PC-3 (cell line): ENCODE measurements at regions not wholly inside any gene's neighbourhood (a gene's known extent, or its start where the extent isn't known, plus 50 kb on each side); places are given as distances from the start of the nearest gene placed in this dataset.

ENCODE experiments used
- ATAC-seq: fragments of 200-7000 bp; cut with Tn5 transposase; 2 replicates; pipeline ENCODE4 v1.9.1; 2020; ENCODE audit warnings: mild to moderate bottlenecking, moderate library complexity
- BruUV-seq: library from RNA; stranded (reverse); fragments of 400-500 nt; replicated peaks from 2 replicates; lab custom pipeline; 2021; lab: Mats Ljungman, UMichigan
- CTCF ChIA-PET: fragments of 300-600 bp; sonication (Branson Sonifier 250); formaldehyde crosslinking; loops from one replicate; lab custom pipeline; 2022; ENCODE audit warnings: antibody characterized with exemption; lab: Charles Lee
- POLR2A ChIA-PET: fragments of 300-600 bp; sonication (Branson Sonifier 250); formaldehyde crosslinking; loops from one replicate; lab custom pipeline; 2022; ENCODE audit warnings: antibody characterized with exemption; ENCODE audit not compliant: unreplicated experiment; lab: Charles Lee
- DNase-seq: peaks from one replicate; pipeline ENCODE4 v3.0.0-alpha.2; 2015
- H2AFZ ChIP-seq: fragments of 300-600 bp; sonication (generic); 2 replicates; pipeline ENCODE4 v1.6.0; 2016; ENCODE audit warnings: antibody characterized with exemption, low read length
- H3F3A ChIP-seq: fragments of 300-600 bp; sonication (generic); one replicate; pipeline ENCODE4 v1.6.0; 2017; ENCODE audit warnings: antibody characterized with exemption, low read length, control low read depth, mild to moderate bottlenecking; ENCODE audit not compliant: unreplicated experiment
- H3K27ac ChIP-seq: fragments of 300-600 bp; sonication (generic); 2 replicates; pipeline ENCODE4 v1.5.1; 2016; ENCODE audit warnings: mild to moderate bottlenecking, low read length
- H3K27me3 ChIP-seq: fragments of 300-600 bp; sonication (generic); 2 replicates; pipeline ENCODE4 v1.6.1; 2016; ENCODE audit warnings: low read length, mixed read lengths
- H3K36me3 ChIP-seq: fragments of 300-600 bp; sonication (generic); 2 replicates; pipeline ENCODE4 v1.6.1; 2016; ENCODE audit warnings: low read depth, mixed run types, low read length, mixed read lengths
- H3K4me1 ChIP-seq: fragments of 300-600 bp; sonication (generic); 2 replicates; pipeline ENCODE4 v1.5.1; 2016; ENCODE audit warnings: low read length; ENCODE audit not compliant: insufficient read depth
- H3K4me2 ChIP-seq: fragments of 300-600 bp; sonication (generic); 2 replicates; pipeline ENCODE4 v1.6.0; 2016; ENCODE audit warnings: low read length
- H3K4me3 ChIP-seq: fragments of 300-600 bp; sonication (generic); 2 replicates; pipeline ENCODE4 v1.5.1; 2016; ENCODE audit warnings: mild to moderate bottlenecking, low read length, mixed read lengths
- H3K79me2 ChIP-seq: fragments of 300-600 bp; sonication (generic); 2 replicates; pipeline ENCODE4 v1.6.1; 2017; ENCODE audit warnings: low read length, mixed read lengths
- H3K9ac ChIP-seq: fragments of 300-600 bp; sonication (generic); 2 replicates; pipeline ENCODE4 v1.6.0; 2016; ENCODE audit warnings: mild to moderate bottlenecking, low read length
- H3K9me2 ChIP-seq: fragments of 300-600 bp; sonication (generic); replicated peaks from 2 replicates; pipeline ENCODE4 v1.6.1; 2016; ENCODE audit warnings: mixed run types, low read length, mixed read lengths
- H3K9me3 ChIP-seq: fragments of 300-600 bp; sonication (generic); 2 replicates; pipeline ENCODE4 v1.6.1; 2016; ENCODE audit warnings: low read length, mixed read lengths
- H4K20me1 ChIP-seq: fragments of 300-600 bp; sonication (generic); 2 replicates; pipeline ENCODE4 v1.6.1; 2016; ENCODE audit warnings: low read length, mixed read lengths
- EZH2 ChIP-seq: fragments of 300-600 bp; sonication (generic); IDR thresholded peaks from one replicate; pipeline ENCODE4 v1.6.1; 2017; ENCODE audit warnings: antibody characterized with exemption, mild to moderate bottlenecking, low read length; ENCODE audit not compliant: unreplicated experiment
- EZH2phosphoT487 ChIP-seq: fragments of 300-600 bp; sonication (generic); IDR thresholded peaks from 2 replicates; pipeline ENCODE4 v1.6.1; 2018; ENCODE audit warnings: mild to moderate bottlenecking, antibody characterized with exemption, low read length, borderline replicate concordance
- intact Hi-C: fragments of 100-400 bp; cut with micrococcal nuclease; formaldehyde crosslinking; loops from 2 replicates; pipeline ENCODE4 v1.9.0; 2023
- TF ChIP-seq, protein P1 (sequence below): fragments of 300-600 bp; sonication (generic); conservative IDR thresholded peaks from 2 replicates; pipeline ENCODE4 v1.5.1; 2017; ENCODE audit warnings: antibody characterized with exemption, low read depth, mild to moderate bottlenecking, low read length

DNA sequence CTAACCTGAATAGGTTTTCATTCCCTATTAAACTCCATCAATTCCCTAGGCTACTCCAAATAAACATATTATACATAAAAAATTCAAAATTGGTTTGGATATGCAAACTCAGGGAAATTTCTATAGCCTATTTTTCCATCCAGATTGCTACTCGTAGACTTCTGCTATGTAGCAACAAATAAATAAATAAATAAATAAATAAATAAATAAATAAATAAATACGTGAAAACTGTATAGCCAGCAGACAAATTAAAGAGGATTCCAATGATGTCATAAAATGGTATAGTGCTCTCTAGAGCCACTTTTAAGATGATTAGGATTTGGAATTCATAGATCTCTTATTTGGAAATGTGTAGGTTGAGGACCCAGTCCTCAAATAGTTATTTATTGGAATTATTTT, 1193.2 kb upstream of the NUDT12 start:
- no TSS peak for BruUV-seq
- no peaks in the 10 kb centered on the region for H3F3A ChIP-seq
- no peaks in the 10 kb centered on the region for H3K9me3 ChIP-seq
- intact Hi-C loops, result no loop called here
- no peak overlapping the region for H3K27ac ChIP-seq
- H3K79me2 ChIP-seq, result no peaks in the 10 kb centered on the region
- H3K27me3 ChIP-seq, result no peaks in the 10 kb centered on the region
- no peaks in the 10 kb centered on the region for H4K20me1 ChIP-seq
- no peak overlapping the region for H3K4me2 ChIP-seq
- no peak overlapping the region for H3K4me3 ChIP-seq
- no peaks in the 10 kb centered on the region for H3K9me2 ChIP-seq
- TF ChIP-seq, protein P1, sequence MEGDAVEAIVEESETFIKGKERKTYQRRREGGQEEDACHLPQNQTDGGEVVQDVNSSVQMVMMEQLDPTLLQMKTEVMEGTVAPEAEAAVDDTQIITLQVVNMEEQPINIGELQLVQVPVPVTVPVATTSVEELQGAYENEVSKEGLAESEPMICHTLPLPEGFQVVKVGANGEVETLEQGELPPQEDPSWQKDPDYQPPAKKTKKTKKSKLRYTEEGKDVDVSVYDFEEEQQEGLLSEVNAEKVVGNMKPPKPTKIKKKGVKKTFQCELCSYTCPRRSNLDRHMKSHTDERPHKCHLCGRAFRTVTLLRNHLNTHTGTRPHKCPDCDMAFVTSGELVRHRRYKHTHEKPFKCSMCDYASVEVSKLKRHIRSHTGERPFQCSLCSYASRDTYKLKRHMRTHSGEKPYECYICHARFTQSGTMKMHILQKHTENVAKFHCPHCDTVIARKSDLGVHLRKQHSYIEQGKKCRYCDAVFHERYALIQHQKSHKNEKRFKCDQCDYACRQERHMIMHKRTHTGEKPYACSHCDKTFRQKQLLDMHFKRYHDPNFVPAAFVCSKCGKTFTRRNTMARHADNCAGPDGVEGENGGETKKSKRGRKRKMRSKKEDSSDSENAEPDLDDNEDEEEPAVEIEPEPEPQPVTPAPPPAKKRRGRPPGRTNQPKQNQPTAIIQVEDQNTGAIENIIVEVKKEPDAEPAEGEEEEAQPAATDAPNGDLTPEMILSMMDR, result no peak
- TF ChIP-seq EZH2 (no peak), EZH2phosphoT487 (no peak)
- ATAC-seq (no peak), DNase-seq (no peak)
- H3K36me3 ChIP-seq, result no peaks in the 10 kb centered on the region
- CTCF ChIA-PET, result no interaction called here
- POLR2A ChIA-PET, result no interaction called here
- H2AFZ ChIP-seq, result no peak overlapping the region
- H3K9ac ChIP-seq, result no peak overlapping the region
- H3K4me1 ChIP-seq, result no peaks in the 10 kb centered on the region

DNA sequence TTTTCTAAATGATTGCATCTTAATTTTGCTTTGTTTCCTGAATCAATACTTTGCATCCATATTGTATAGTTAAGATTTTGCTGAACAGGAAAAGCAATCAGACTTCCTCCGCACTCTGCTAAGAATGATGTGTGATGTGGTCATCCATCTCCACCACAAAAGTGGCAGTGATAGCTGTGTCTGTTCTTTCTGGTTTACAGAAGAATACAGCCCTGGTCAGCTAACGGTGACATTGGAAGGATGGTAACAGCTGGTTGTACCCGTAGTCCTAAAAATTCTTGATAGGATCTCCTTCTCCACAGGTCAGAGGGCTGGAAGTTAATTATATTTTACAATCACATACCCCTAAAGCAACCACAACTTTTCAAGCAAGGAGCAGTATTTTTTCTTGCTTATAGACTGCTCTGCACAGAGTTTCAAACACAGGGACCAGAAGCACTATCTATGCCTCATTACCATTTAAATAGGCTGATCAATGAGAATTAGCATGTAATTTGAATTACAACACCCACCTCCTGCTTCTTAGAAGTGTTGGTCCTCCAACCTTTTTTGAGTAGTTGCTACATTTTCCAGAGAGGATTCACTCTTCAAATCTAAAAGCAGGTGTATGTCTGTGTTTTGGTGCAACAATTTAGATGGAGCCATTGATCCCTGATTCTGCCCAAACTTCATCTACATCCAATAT, 1191.9 kb upstream of the NUDT12 start:
- TF ChIP-seq, protein P1, result no peak
- TF ChIP-seq EZH2, result no peak
- TF ChIP-seq EZH2phosphoT487, result no peak
- H2AFZ ChIP-seq, result no peak overlapping the region
- ChIA-PET CTCF (no interaction called here), POLR2A (no interaction called here)
- ATAC-seq (no peak), DNase-seq (no peak)
- no peaks in the 10 kb centered on the region for H3K27me3 ChIP-seq
- no peaks in the 10 kb centered on the region for H3K4me1 ChIP-seq
- H3K9me3 ChIP-seq, result no peaks in the 10 kb centered on the region
- H3K9ac ChIP-seq, result no peak overlapping the region
- no peaks in the 10 kb centered on the region for H3F3A ChIP-seq
- H3K9me2 ChIP-seq, result no peaks in the 10 kb centered on the region
- H3K27ac ChIP-seq, result no peak overlapping the region
- no peak overlapping the region for H3K4me2 ChIP-seq
- intact Hi-C loops, result no loop called here
- no peak overlapping the region for H3K4me3 ChIP-seq
- H4K20me1 ChIP-seq, result no peaks in the 10 kb centered on the region
- no peaks in the 10 kb centered on the region for H3K36me3 ChIP-seq
- H3K79me2 ChIP-seq, result no peaks in the 10 kb centered on the region
- BruUV-seq, result no TSS peak

DNA sequence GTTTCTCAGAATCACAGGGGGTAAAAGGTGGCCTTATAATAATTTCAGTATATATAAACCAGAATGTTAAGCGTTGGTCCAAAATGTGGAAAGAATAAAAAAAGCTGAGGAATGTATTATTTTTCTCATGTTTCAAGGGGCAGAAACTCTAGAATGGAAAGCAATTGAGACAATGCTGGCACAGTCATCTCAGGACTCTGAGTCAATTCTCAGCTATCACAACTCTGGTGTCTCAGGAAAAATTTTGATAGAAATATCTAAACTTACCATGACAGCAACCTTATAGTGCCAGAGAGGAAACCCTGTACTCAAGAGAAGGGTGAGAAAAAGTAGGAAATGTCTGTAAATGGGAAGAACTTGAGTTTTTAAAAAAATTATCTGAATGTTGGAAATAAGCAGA, 1189.4 kb upstream of the NUDT12 start:
- CTCF ChIA-PET, result no interaction called here

More for the DNA sequence above, 1189.4 kb upstream of the NUDT12 start:
- H4K20me1 ChIP-seq, result no peaks in the 10 kb centered on the region
- no peak overlapping the region for H2AFZ ChIP-seq
- H3K27me3 ChIP-seq, result no peaks in the 10 kb centered on the region
- H3K4me1 ChIP-seq, result no peaks in the 10 kb centered on the region
- ATAC-seq (no peak), DNase-seq (no peak)
- H3K36me3 ChIP-seq, result no peaks in the 10 kb centered on the region
- TF ChIP-seq EZH2 (no peak), EZH2phosphoT487 (no peak)
- TF ChIP-seq, protein P1, result no peak
- no peak overlapping the region for H3K9ac ChIP-seq
- POLR2A ChIA-PET, result no interaction called here
- H3K9me2 ChIP-seq, result no peaks in the 10 kb centered on the region
- BruUV-seq, result no TSS peak
- H3K4me2 ChIP-seq, result no peak overlapping the region
- no peaks in the 10 kb centered on the region for H3F3A ChIP-seq
- intact Hi-C loops, result no loop called here
- H3K79me2 ChIP-seq, result no peaks in the 10 kb centered on the region
- H3K4me3 ChIP-seq, result no peak overlapping the region
- H3K9me3 ChIP-seq, result no peaks in the 10 kb centered on the region
- H3K27ac ChIP-seq, result no peak overlapping the region
